DOHH2 (cell line): ENCODE measurements at regions not wholly inside any gene's neighbourhood (a gene's known extent, or its start where the extent isn't known, plus 50 kb on each side); places are given as distances from the start of the nearest gene placed in this dataset.

Experiments used
- H3F3A ChIP-seq: fragments of 200-600 bp; sonication (generic), shearing (Covaris generic); 2 replicates; pipeline ENCODE4 v1.6.0; 2016; ENCODE audit warnings: antibody characterized with exemption, mild to moderate bottlenecking; ENCODE audit not compliant: control insufficient read depth, insufficient read depth
- H3K27ac ChIP-seq: fragments of 200-600 bp; sonication (generic); 2 replicates; pipeline ENCODE4 v1.5.1; 2014; ENCODE audit warnings: low read depth, mild to moderate bottlenecking, low read length, moderate library complexity
- H3K27me3 ChIP-seq: fragments of 200-600 bp; sonication (generic); 2 replicates; pipeline ENCODE4 v1.6.1; 2014; ENCODE audit warnings: mild to moderate bottlenecking, low read length, mixed read lengths; ENCODE audit not compliant: control insufficient read depth
- H3K36me3 ChIP-seq: fragments of 200-600 bp; sonication (generic); 2 replicates; pipeline ENCODE4 v1.6.1; 2014; ENCODE audit warnings: mild to moderate bottlenecking, low read length, moderate library complexity, mixed read lengths; ENCODE audit not compliant: control insufficient read depth
- H3K4me1 ChIP-seq: fragments of 200-600 bp; sonication (generic); 2 replicates; pipeline ENCODE4 v1.6.1; 2014; ENCODE audit warnings: mild to moderate bottlenecking, low read length, mixed read lengths; ENCODE audit not compliant: control insufficient read depth
- H3K4me2 ChIP-seq: fragments of 200-600 bp; sonication (generic); 2 replicates; pipeline ENCODE4 v1.6.0; 2014; ENCODE audit warnings: mild to moderate bottlenecking, low read length, moderate library complexity
- H3K4me3 ChIP-seq: fragments of 200-600 bp; sonication (generic); 2 replicates; pipeline ENCODE4 v1.5.1; 2014; ENCODE audit warnings: mild to moderate bottlenecking, low read length, mixed read lengths
- H3K79me2 ChIP-seq: fragments of 200-600 bp; sonication (generic); 2 replicates; pipeline ENCODE4 v1.6.1; 2014; ENCODE audit warnings: mild to moderate bottlenecking, low read length, mixed read lengths; ENCODE audit not compliant: control insufficient read depth
- H3K9me2 ChIP-seq: fragments of 200-600 bp; sonication (generic); replicated peaks from 2 replicates; pipeline ENCODE4 v1.6.1; 2014; ENCODE audit warnings: mild to moderate bottlenecking, low read length, mixed read lengths; ENCODE audit not compliant: control insufficient read depth
- H3K9me3 ChIP-seq: fragments of 200-600 bp; sonication (generic); 2 replicates; pipeline ENCODE4 v1.6.1; 2014; ENCODE audit warnings: antibody characterized with exemption, low read length, mixed read lengths; ENCODE audit not compliant: control insufficient read depth, insufficient read depth
- H4K20me1 ChIP-seq: fragments of 200-600 bp; sonication (generic); 2 replicates; pipeline ENCODE4 v1.6.0; 2014; ENCODE audit warnings: low read depth, mild to moderate bottlenecking, antibody characterized with exemption, low read length, moderate library complexity; ENCODE audit not compliant: control insufficient read depth, insufficient read depth
- CTCF ChIP-seq: fragments of 200-600 bp; sonication (generic); IDR thresholded peaks from one replicate; pipeline ENCODE4 v1.5.1; 2014; ENCODE audit warnings: antibody characterized with exemption, mild to moderate bottlenecking, low read depth, low read length; ENCODE audit not compliant: poor library complexity, severe bottlenecking
- EZH2phosphoT487 ChIP-seq: fragments of 200-600 bp; sonication (generic); IDR thresholded peaks from 2 replicates; pipeline ENCODE4 v1.6.1; 2017; ENCODE audit warnings: borderline replicate concordance, mild to moderate bottlenecking, antibody characterized with exemption, low read length, moderate library complexity, mixed read lengths

DNA sequence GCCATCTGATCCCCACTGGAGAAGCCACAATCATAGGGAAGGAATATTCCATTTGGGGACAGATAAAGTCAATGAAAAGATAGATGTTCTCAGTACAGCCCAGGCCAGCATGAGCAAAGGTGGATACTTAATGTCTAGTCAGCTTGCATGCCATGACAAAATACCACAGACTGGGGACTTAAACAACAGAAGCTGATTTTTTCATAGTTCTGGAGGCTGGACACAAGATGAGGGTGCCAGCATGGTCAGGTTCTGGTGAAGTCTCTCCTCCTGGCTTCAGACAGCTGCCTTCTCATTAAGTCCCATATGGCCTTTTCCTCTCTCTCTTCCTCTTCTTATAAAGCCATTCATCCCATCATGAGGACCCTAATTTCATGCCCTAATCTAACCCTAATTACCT lies 116.1 kb upstream of the CYP1B1 start:
- TF ChIP-seq EZH2phosphoT487 = no peak
- TF ChIP-seq CTCF = no peak
- H4K20me1 ChIP-seq = no peaks in the 10 kb centered on the region

GRCh38 chr2:38191516-38191915 lies 115.6 kb upstream of the CYP1B1 start:
- Histone ChIP-seq H3F3A (no peaks in the 10 kb centered on the region), H3K4me3 (no peak overlapping the region), H3K9me2 (no peaks in the 10 kb centered on the region), H3K79me2 (no peaks in the 10 kb centered on the region), H3K4me2 (no peak overlapping the region), H4K20me1 (no peaks in the 10 kb centered on the region), H3K9me3 (no peaks in the 10 kb centered on the region), H3K27ac (no peak overlapping the region), H3K36me3 (no peaks in the 10 kb centered on the region), H3K4me1 (peaks cover under 1% of the 10 kb centered on the region), H3K27me3 (no peaks in the 10 kb centered on the region)
- no peak for TF ChIP-seq CTCF
- no peak for TF ChIP-seq EZH2phosphoT487

More for the DNA sequence above, 116.1 kb upstream of the CYP1B1 start:
- H3K9me3 ChIP-seq = no peaks in the 10 kb centered on the region
- no peaks in the 10 kb centered on the region for H3K9me2 ChIP-seq
- H3K4me1 ChIP-seq = no peaks in the 10 kb centered on the region
- no peaks in the 10 kb centered on the region for H3F3A ChIP-seq
- H3K27me3 ChIP-seq = no peaks in the 10 kb centered on the region
- H3K4me3 ChIP-seq = no peak overlapping the region
- no peaks in the 10 kb centered on the region for H3K79me2 ChIP-seq
- H3K4me2 ChIP-seq = no peak overlapping the region
- H3K27ac ChIP-seq = no peak overlapping the region
- no peaks in the 10 kb centered on the region for H3K36me3 ChIP-seq

DNA sequence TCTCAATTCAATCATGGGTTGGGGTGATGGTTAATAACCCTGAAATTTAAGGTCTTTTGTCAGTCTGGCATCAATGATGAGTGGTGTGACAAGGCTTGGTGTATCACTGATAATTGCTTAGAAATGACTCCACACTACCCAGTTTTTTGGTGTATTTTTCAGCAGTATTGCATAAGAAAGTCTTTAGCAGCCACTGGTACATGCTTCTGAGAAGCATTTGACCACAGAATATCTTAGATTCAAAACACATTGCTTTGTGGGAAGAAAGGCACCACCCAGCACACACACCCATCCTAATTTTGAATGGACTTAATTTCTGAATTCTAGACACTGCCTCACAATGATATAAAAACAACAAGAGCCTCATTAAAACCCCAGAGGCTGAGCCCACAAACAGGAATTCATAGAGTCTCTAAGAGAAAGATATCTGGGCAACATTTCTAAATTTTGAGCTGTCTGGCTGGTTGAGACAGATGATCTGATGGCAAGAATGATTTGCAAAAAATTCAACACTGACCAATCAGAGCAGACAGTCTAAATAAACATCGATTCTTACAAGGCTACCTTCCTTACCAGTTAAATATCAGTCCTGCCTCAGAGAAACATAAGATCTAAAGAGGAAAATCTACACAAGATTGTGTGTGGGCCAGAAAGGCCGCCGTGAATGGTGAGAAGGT lies 114.7 kb upstream of the CYP1B1 start:
- H3K27me3 ChIP-seq = no peaks in the 10 kb centered on the region
- no peaks in the 10 kb centered on the region for H3K36me3 ChIP-seq

More for the DNA sequence above, 114.7 kb upstream of the CYP1B1 start:
- Histone ChIP-seq H3K4me3 (no peak overlapping the region), H3F3A (no peaks in the 10 kb centered on the region), H3K27ac (no peak overlapping the region), H3K9me2 (no peaks in the 10 kb centered on the region), H3K4me2 (no peak overlapping the region), H3K4me1 (peaks cover 9% of the 10 kb centered on the region), H4K20me1 (no peaks in the 10 kb centered on the region), H3K79me2 (no peaks in the 10 kb centered on the region), H3K9me3 (no peaks in the 10 kb centered on the region)
- no peak for TF ChIP-seq EZH2phosphoT487
- TF ChIP-seq CTCF = no peak
